GM21367 (cell line): ENCODE measurements at regions not wholly inside any gene's neighbourhood (a gene's known extent, or its start where the extent isn't known, plus 50 kb on each side); places are given as distances from the start of the nearest gene placed in this dataset.

Experiments
- ATAC-seq: cut with Tn5 transposase; IDR thresholded peaks from one replicate; pipeline ENCODE4 v1.9.1; 2021; ENCODE audit not compliant: unreplicated experiment

DNA sequence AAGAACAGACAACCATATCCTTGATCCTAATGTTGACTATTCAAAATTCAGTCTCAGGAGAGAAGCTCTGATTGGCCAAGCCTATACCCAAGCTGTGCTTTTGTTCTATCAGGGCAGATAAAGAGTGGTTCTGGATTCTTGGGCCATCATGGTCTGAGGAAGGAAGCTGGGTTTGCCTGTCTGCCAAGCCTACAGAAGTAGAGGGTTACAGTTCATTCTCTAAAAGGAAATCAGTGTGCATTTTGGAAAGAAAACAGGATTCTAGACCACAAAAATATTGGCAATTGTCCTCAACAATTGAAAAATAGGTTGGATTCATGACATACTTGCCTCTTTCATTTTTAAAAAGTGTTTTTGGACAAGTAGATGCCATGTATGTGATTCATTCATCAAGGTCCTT is 145.4 kb upstream of the BMP2 start:
- no peak for ATAC-seq

DNA sequence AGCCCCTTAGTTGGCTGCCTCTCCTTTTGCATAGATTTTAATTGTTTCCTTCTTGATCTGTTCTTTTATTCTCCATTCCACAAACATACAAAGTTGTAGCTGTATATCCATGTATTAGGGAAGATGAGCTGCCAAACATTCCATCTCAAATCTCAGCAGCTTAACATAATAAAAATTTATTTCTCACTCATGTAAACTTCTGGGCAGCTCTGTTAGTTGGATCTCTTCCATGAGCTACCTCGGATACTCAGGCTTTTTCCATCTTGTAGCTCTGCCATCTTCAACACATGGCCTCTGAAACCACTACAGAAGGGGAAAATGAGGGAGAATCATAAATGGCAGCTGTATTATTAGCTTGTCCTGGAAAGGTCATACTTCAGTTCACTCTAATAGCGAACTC is 149.4 kb upstream of the BMP2 start:
- no peak for ATAC-seq

DNA sequence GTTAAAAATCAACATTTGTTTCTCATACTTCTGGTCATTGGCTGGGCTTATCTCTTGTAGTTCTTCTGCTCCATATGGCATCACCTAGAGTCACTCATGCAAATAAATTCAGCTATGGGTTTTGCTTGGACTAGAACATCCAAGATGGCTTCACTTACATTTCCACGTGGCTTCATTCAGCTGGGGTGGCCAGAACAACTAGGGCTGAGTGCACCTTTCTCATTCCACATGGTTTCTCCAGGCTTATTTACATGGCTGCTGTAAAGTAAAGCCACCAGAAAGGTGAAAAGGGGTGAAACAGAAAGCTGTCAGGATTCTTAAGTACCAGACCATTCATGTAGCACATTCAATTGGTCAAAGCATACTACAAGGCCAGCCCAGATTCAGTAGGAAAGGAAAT is 151.1 kb upstream of the BMP2 start:
- ATAC-seq: no peak

DNA sequence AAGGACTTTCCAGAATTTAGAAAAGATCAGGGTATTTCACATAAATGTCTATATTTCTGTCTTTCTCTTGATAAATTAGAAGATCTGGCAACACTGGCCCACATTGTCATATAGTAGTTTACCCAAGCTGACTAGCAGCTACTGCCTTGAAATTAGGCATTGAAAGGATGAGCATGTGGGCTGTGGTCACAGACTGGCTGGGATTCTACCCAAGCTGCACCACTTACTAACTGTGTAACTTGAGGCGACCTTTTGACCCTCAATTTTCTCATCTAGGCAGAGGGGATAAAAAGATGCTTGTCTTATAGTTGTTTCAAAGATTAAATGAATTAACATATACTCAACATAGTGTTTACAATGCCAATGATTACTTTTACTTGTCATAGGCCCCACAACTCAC is 152.7 kb upstream of the BMP2 start:
- no peak for ATAC-seq

DNA sequence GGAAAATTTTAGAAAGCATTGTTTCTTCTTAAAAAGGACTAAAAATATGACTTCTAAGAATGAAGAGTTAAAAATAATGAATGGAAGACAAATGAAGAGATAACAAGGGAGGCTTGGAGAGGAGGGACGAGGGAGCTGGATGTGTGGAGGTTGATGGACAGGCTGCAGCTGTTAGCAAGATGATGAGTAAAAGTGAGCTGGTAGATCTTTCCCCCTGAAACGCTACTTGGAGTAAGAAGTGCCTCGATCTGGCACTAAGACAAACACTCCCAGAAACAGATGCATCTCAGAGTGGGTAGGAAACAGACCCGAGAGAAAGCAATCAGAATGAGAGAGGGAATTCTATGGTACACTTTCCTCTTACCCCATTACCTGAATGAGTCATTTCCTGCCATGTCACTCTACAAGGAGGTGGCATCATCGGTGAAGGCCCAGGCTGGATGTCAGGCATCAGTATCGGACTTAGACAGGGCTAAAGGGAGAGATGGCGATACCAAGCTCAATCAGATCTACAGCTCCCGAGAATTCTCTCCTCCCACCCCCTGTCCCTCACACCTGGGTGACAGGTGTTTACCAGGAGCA is 154.1 kb upstream of the BMP2 start:
- ATAC-seq: no peak

DNA sequence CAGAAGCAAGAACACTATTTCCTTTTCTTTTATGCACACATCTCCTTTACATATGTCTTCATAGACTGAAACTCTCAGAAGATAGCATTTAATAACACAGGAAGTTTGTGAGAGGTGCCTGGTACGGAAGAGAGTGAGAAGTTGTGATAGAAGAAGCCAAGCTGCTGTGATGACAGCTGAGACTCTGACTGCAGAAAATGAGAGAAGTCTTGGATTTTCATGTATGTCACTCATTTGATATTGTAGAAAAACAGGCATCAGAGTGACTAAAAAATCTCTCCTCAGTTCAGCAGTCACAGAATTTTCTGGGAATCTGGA is 154.9 kb upstream of the BMP2 start:
- ATAC-seq: no peak

DNA sequence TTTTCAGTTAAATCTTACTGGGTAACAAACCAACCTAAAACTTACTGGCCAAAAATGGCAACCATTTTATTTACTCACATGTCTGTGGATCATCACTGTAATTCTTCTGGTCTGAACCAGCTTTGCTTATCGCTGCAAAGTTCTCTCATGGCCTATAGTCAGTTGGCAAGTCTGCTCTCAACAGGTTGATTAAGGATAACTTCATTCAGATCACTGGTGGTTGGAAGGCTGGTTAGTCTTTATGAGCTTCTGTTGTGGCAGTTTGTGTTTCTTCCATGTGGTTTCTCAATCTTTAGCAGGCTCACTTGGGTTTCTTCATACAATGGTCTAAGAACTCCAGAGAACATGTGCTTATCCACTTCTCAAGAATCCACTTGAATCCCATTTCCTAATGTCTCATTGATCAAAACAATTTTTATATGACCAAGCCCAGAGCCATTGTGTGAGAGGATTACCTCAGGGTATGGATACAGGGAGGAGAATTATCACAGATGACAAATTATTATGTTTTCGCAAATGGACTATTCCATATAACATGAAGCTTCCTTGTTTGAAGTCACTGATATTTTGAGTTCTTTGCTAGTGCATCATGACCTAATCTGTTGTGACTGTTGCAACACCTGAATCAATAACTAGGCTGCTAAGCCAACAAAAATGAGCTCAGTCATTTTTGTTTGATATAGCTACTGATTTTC is 155.4 kb upstream of the BMP2 start:
- no peak for ATAC-seq

DNA sequence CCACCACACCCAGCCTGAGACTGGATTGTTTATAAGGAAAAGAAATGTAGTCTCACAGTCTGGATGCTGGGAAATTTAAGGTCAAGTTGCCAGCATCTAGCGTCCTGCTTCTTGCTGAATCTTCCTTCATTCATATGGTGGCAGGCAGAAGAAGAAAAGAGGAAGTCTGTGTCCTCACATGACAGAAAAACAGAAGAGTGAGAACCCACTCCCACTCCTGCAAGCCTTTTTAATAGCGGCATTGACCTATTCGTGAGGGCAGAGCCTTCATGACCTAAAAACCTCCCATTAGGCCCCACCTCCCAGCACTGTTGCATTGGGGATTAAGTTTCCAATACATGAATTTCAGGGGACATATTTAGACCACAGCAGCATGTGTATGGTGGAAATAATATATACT is 160.8 kb upstream of the BMP2 start:
- ATAC-seq: no peak

DNA sequence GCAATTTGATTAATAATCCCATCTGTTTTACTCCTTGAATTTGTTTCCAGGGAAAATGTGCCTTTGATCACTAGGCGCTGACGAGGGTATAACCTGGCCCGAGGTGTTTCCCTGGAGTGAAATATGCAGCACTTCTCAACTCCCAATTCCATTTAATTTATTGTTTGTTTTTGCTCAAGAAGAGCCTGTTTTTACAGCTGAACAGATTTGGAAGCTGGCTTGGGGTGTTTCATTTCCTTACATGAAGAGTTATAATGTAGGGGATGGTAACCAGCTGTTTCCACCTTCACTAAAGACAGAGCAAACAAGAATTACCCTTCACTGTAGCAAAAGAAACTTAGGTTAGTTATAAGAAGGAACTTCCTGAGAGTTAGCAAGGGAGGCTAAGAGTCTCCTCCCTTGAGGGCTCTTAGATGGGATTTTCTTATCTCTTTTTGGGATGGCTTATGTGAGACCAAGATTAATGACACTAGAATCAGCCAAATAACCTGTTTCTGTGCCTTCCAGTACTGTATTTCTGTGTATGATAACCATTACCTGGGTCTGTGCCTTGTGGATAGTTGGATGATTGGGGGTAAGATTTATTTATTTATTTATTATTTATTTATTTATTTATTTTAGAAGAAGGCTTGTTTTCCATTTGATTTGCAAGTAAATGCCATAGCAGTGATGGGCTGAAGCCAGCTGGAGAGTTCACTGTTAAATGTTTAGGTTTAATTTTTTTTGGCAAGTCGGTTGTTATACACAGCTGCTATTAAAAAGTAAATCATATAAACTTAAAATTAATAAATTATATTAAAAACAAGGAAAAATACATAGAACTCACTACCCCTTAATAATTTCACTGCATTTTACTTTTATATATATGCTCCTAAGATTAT is 162.2 kb upstream of the BMP2 start:
- no peak for ATAC-seq

DNA sequence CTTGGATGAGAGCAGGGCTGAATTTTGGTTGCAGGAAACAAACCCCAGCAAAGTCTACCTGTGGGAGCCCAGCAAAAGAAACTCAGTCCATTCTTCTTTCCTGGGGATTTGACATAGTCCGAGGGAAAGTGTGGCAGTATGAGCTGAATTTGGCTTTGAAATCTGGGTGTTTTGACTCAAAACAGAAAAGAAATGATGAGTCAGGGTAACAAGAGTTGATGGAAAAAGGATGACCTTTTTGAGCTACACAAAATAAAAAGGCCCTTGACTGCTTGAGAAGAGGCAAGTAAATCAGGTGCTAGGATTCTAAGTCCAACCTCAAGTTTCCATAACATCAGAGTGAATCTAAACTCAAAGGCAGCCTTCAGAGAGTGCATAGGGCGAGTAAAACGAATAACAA is 163.3 kb upstream of the BMP2 start:
- no peak for ATAC-seq

DNA sequence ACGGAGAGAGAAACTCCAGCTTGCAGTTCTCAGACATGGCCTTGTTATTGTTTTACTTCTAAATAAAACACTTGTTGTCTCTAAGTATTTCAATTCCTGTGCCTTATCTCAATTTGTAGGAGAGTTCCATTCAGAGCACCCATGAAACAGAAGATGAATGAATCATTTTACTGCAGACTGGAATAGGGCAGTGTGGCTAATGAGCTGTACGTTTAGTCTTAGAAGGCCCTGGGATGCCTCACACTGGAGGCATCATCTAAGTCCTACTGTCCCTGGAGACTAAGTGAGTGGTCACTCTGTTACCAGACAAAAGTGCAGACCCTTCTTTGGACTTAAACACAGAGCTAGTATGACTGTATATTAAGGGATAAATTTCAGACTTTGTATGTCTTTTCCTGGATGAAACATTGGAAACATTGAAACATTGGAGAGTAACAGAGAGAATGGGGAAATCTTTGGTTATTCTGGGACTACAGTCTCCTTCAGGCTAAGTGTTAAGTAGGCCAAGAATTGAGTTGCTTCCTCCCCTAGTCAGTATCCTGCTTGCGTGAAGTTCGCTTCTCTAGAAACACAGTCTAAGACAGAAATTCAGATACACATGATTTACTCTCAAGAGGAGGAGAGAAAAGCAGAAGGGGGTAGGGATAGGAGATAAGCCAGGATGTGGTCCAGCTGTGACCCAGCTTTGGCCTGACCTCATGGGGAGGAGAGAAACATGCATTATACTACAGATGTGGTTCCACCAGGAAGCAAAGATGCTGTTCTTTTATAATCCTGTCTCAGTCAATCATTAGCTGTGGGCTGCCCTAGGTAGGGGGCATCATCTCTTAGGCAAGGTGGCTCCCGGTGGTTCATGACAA is 167.4 kb upstream of the BMP2 start:
- ATAC-seq: no peak

DNA sequence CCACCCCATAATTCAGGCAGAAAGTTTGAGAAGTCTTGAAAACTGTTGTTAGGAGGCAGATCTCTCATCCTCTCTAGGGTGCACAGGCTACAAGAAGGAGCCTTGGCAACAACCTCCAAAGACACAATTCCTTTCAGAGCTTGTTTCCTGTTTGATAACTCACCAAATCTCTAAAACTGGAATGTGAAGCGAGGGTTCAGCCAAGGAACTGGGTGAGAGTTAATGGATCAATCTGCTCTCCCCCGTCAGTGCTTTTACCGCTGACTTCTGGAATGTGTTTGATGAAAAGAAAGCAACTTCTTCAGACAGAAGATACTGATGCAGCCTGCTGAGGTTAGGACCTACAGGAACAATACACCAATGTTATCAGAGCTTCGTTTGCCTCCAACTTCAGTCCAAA is 171.8 kb upstream of the BMP2 start:
- ATAC-seq: no peak

DNA sequence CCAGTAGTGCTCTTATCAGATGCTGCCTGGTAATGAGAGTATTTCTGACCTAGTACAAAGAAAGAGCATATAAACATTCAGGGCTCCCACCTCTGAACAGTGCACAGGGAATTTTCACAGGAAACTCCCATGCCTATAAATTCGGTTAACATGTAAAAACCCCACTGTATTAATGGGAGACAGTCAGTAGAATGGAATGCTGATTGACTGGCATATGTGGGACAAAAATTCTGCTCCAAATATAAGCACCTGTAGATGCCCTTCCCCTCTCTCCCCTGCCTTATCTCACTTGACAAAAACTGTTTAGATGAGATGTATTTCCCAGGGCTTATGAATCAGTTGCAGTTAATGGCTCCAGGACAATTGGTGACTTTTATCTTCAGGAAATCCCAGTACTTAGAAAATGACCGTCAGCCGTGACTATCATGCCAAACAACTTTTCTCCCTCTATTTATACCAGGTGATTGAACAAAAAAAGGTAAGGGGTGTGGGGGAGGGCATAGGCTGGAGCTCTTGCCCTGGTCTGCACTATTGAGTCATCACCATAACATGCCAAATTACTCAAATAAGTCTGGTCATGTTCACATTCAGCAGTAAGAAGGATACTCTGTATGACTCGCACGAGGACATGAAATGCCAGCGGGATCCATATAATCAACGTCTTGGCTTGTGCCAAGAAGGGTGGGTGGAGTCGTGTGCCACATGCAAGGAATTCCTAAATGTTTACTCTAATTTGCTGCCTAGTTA is 176.4 kb upstream of the BMP2 start:
- ATAC-seq: no peak

DNA sequence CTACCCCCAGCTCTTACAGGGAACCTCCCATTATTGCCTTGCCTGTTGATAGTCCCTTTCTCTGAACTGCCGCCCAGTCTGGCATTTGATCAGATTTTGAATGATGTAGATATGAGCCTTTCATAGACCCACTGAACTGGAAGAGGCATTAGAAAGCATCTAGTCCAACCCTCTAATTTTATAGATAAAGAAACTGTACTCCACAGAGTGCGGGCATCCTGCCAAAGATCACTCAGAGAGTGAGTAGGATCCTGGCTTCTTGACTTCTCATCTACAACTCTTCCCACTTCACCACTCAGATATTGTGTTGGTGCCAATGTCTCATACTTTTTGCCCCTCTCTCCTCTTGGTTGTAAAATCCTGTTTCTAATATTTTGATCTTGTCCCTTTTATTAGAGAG is 179.2 kb upstream of the BMP2 start:
- ATAC-seq: no peak

DNA sequence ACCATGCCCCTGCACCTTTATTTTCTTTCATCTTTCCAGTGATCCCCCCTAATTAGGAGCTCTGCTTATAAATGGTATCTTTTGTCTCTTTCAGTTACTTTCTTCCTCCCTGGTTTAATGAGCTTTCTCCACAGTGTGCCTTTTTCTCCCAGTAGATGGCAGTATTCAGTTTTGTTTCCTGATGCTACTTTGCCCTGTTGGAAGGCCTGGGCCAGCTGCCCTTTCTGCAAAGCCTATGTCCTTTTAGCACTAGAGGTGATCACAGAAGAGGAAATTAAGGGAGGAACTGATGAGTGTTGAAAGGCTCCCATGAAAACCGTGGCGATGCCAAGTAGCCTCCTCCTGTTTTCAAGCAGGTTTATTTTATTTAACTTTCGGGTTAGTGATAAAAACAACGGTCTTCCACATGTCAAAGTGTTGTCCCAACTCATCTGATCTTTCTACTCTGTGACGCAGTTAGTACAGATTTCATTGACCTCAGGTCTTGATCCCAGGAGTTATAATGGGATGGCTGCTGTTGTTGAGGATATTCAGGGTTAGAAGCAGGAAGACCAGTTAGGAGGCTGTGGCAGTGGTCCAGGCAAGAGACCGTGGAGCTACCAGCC is 184.2 kb upstream of the BMP2 start:
- ATAC-seq: peak; percentile 71

DNA sequence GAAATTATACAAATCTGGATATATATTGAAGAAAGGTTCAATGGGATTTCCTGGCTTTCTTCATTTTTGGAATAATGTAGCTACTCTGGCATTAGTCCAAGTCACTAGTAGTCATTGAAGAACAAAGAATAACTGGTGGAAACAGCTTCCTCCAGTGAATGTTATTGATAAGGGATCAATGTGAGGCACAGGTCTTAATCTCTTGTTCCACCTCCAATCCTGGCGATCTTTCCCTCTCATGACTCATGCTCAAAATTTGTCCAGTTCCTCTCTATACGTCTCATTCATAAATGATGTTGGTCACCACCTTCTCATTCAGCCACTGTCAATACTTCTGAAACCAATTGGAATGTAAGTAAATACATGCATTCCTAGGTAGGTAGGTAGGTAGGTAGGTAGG is 185.0 kb upstream of the BMP2 start:
- ATAC-seq: no peak

DNA sequence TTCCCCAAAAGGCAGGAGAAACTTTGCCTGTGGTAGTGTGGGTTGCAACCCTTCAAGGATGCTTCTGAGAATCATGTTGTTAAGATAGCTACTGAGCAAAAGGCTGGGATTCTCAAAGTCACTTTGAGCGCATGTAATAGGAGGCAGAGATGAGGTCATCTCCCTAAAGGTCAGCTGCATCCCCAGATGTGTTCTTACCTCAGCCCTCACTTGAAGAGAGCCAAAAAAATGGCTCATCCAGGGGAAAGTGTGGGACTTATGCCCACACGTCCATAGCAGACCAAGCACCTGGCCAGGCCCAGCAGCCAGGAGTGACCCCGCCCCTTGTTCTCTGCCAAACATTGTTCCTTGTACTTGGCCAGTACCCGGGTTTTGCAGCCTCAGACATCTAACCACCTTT is 187.0 kb upstream of the BMP2 start:
- no peak for ATAC-seq

DNA sequence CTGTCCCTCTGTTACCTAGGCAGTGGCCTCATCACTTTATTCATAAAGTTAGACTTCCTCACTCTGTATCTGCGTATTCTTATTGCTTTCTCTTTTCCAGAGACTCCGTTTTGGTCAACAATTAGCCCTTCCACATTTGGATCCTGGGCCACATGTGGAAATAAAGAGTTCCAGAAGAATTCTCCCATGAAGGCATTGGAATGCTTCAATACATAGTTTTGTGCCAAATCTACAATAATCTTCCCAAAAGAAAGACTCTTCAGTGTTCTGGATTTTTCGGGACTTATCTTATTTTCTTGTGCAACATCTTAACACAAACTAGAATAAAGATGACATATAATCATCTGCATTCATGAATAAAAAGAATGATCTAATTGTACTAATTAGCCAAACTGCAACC is 187.7 kb upstream of the BMP2 start:
- ATAC-seq: no peak

DNA sequence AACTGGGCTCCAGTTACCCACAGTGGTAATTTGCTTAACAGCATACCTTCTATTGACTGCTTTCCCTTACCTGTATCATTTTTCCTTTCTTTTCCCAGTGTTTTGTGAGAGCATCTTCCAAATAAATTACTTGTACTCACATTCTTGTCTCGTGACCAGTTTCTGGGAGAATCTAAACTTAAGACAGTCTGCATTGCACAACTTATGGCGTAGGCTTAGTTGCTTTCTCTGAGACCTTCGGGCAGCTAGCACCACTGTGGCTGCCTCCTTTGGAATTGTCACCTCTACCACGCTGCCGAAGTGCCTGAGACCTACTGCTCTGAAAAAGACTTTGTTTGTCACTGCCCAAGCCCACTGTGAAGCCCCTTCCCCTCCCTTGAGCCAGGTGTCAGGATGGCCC is 188.1 kb upstream of the BMP2 start:
- ATAC-seq: no peak

DNA sequence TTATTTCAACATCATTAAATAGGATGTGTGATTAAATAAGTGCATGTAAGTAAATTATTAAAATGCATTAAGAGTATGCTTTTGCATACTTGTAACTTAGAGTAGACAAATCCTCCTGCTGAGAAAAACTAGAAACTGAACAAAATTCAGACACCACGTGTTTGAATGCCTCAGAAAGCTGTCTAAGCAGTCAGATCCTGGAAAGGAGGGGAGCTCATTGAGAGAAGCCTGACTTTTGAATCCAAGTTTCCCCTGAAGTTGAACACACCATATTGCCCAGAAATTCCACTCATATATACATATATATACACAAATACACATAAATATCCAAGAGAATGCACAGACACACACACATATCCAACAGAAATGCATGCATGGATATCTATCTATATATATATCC is 190.0 kb upstream of the BMP2 start:
- ATAC-seq: no peak
